ENCODE measurements at regions not wholly inside any gene's neighbourhood (a gene's known extent, or its start where the extent isn't known, plus 50 kb on each side); places are given as distances from the start of the nearest gene placed in this dataset.
"Not testable (repeated sequence)": the region's sequence is repeated elsewhere in the genome, so short reads cannot be mapped to it uniquely, and the experiment has no call there.

- no peak for DNase-seq
Observed at GRCh38 chr5:100706776-100707175, 171.6 kb downstream of the FAM174A start.

GRCh38 chr5:100708645-100709171 lies 173.5 kb downstream of the FAM174A start:
- DNase-seq, result no peak

DNA sequence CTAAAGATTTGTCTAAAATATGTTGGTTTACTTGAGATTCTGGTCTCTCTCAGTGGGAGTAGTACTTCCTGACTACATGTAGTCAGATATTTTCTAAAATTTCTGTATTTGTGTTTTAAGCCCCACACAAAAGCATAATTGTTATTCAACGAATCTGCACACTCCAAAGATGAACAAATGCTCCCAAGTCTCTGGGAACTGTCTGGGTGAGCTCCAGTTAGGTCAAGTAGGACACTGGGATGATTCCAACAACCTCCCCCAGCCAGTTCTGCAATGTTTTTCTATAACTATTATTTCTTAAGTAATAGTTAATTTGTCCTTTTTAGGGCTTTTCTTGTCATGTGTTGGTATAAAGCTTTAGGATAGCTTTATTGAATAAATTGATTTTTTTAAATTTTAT lies 174.6 kb downstream of the FAM174A start:
- no peak for DNase-seq

- not testable (repeated sequence) for DNase-seq
Observed at GRCh38 chr5:100714780-100715179, 179.6 kb downstream of the FAM174A start.

- DNase-seq, result no peak
Observed at GRCh38 chr5:100722657-100723056, 180.4 kb downstream of the ST8SIA4 start.

DNA sequence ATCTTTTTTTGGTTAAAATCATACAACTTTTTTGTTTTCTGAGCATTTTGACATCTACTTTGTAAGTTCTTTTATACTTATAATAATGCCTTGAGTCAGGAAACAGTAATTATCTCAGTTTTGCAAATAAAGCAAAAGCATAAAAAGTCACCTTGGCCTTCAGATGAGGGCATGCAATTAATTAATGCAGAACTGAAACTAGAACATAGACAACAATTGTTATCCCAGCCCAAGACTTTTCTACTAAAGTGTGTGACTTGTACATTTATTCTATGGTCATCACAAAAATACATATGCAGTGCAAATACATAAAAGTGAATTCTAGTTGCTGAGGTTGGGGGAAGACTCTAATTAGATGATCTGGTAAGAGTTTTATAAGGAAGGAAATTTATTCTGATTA lies 179.9 kb downstream of the ST8SIA4 start:
- DNase-seq, result no peak

- no peak for DNase-seq
Observed at GRCh38 chr5:100726116-100726515, 177.0 kb downstream of the ST8SIA4 start.

- no peak for DNase-seq
Observed at GRCh38 chr5:100731768-100732167, 171.3 kb downstream of the ST8SIA4 start.

- no peak for DNase-seq
Observed at GRCh38 chr5:100746730-100747129, 156.4 kb downstream of the ST8SIA4 start.

DNA sequence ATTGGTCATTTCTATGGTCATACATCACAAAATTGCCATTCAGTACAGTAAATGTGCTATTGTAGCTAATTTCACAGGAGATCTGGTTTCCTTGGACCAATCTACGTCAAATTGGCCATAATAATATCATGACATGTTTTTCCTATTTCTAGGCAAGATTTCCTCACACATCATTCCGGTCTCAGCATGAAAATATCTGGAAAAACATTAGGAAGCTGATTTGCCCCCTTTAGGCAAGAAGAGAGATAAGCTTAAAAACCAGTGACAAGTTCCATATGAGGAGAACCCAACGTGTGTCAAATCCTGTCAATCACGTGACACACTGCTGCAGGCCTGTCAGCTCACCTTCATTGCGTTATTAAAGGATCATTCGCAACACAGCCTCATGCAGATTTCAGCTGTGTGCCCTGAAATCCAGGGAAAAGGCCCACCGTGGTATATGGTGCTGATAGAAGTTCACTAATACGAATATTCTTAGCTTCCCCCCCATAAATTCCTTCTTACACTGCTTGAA lies 153.3 kb downstream of the ST8SIA4 start:
- no peak for DNase-seq

DNA sequence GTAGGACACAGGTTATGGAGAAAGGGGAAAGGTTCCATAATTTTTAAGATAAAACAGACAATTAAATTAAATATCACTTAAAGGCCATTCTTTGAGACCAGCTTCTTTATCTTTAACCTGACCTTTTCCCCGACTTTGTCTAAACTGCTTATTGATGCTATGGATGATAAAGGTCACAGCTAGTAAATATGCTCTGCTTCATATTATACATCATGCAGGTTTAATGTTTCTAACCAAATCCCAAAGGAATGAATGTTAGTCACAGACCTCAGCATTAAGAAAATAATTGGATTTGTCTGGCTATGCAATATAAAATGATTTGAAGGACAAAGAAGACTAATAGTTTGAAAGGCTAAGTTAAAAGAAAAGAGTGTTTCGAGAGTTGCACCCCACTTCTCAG lies 147.6 kb downstream of the ST8SIA4 start:
- DNase-seq, result no peak

Data from NCI-H1694 (cell line).